Neutrophil (primary cell): ENCODE measurements at regions not wholly inside any gene's neighbourhood (a gene's known extent, or its start where the extent isn't known, plus 50 kb on each side); places are given as distances from the start of the nearest gene placed in this dataset.

ENCODE experiments used
- H3K27ac ChIP-seq: fragments of 200-600 bp; sonication (generic); 2 replicates; pipeline ENCODE4 v1.5.1; 2016; ENCODE audit warnings: mild to moderate bottlenecking, moderate library complexity
- H3K27me3 ChIP-seq: fragments of 200-600 bp; sonication (generic); 2 replicates; pipeline ENCODE4 v1.6.0; 2016; ENCODE audit warnings: mild to moderate bottlenecking
- H3K36me3 ChIP-seq: fragments of 200-600 bp; sonication (generic); 2 replicates; pipeline ENCODE4 v1.5.1; 2017
- H3K4me1 ChIP-seq, 2 experiments: fragments of 200-600 bp in 1 of 2; sonication (generic) in 1 of 2; 1 replicate in 1 of 2; 2 replicates in 1 of 2; pipeline versions ENCODE4 v1.5.1 to v1.6.1; 2013 to 2016; ENCODE audit warnings: low read depth in 1 of 2, low read length in 1 of 2, mild to moderate bottlenecking in 1 of 2, moderate library complexity in 1 of 2; ENCODE audit not compliant: control insufficient read depth in 1 of 2, insufficient read depth in 1 of 2
- H3K4me3 ChIP-seq, 2 experiments: fragments of 200-600 bp in 1 of 2; sonication (generic) in 1 of 2; 1 replicate in 1 of 2; 2 replicates in 1 of 2; pipeline ENCODE4 v1.5.1; 2013 to 2016; ENCODE audit warnings: low read depth in 1 of 2, low read length in 1 of 2, mild to moderate bottlenecking in 1 of 2, moderate library complexity in 1 of 2
- H3K9me3 ChIP-seq: fragments of 200-600 bp; sonication (generic); 2 replicates; pipeline ENCODE4 v1.5.1; 2016
- CTCF ChIP-seq: fragments of 200-600 bp; sonication (generic); IDR thresholded peaks from 2 replicates; pipeline ENCODE4 v1.5.1; 2016; ENCODE audit warnings: antibody characterized with exemption

- no peaks in the 10 kb centered on the region for H3K27me3 ChIP-seq
- H3K9me3 ChIP-seq: no peaks in the 10 kb centered on the region
- TF ChIP-seq CTCF: no peak
- no peak overlapping the region for H3K27ac ChIP-seq
- H3K4me1 ChIP-seq: no peaks in the 10 kb centered on the region
- no peaks in the 10 kb centered on the region for H3K36me3 ChIP-seq
- H3K4me3 ChIP-seq: no peak overlapping the region
Measured at GRCh38 chr18:44096016-44096415, 584.7 kb upstream of the SETBP1 start.

- Histone ChIP-seq H3K9me3 (no peaks in the 10 kb centered on the region), H3K27ac (no peak overlapping the region), H3K4me3 (no peak overlapping the region), H3K36me3 (no peaks in the 10 kb centered on the region), H3K4me1 (no peaks in the 10 kb centered on the region), H3K27me3 (no peaks in the 10 kb centered on the region)
- TF ChIP-seq CTCF: no peak
Measured at GRCh38 chr18:44098551-44099098, 582.1 kb upstream of the SETBP1 start.

DNA sequence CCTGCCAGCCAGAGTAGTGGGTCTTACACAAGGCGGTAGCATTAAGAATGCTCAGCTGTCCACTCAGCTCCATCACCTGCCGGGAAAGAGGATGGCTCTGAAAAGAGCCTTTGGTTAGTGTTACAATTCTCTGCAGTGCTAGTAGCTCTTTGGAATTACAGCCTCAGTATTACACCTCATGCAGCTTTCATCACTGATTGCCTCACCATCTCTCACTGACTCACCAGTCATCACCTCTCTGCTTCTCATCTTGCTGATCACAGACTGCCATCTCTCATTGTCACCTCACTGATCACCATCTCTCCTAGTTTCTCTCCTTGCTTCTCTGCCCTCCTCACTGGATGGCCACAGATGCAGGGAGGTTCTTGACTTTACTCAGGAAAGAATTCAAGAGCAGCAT lies 573.5 kb upstream of the SETBP1 start:
- Histone ChIP-seq H3K9me3 (no peaks in the 10 kb centered on the region), H3K27ac (no peak overlapping the region), H3K36me3 (no peaks in the 10 kb centered on the region), H3K27me3 (no peaks in the 10 kb centered on the region), H3K4me3 (no peak overlapping the region), H3K4me1 (no peaks in the 10 kb centered on the region)
- TF ChIP-seq CTCF: no peak

GRCh38 chr18:44111337-44111736 lies 569.4 kb upstream of the SETBP1 start:
- Histone ChIP-seq H3K9me3 (no peaks in the 10 kb centered on the region), H3K27ac (no peak overlapping the region), H3K4me3 (no peak overlapping the region), H3K36me3 (no peaks in the 10 kb centered on the region), H3K27me3 (no peaks in the 10 kb centered on the region), H3K4me1 (no peaks in the 10 kb centered on the region)
- no peak for TF ChIP-seq CTCF

DNA sequence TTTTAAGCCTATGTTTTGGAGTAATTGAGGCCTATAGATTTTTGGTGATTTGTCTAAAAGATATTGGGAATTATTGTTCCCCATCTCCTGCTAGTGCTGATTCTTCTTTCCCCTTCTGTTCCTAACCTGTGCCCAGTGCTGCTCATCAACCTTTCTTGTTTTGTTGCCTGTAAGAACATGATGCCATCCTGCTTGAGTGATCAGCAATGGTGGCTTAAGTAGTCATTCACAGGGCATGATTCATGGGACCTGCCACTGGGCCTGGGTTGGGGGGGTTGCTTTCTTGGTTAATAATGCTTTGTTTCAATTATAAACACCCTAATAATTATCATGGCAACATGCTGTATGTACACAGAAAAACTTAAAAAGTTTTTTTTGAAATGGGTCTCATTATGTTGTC lies 562.9 kb upstream of the SETBP1 start:
- no peak for TF ChIP-seq CTCF
- Histone ChIP-seq H3K9me3 (peaks cover 4% of the 10 kb centered on the region), H3K27me3 (no peaks in the 10 kb centered on the region), H3K36me3 (no peaks in the 10 kb centered on the region), H3K4me3 (no peak overlapping the region), H3K4me1 (no peaks in the 10 kb centered on the region), H3K27ac (no peak overlapping the region)

GRCh38 chr18:44119607-44120006 lies 561.1 kb upstream of the SETBP1 start:
- no peak overlapping the region for H3K4me3 ChIP-seq
- TF ChIP-seq CTCF: no peak
- H3K4me1 ChIP-seq: no peaks in the 10 kb centered on the region
- H3K27me3 ChIP-seq: no peaks in the 10 kb centered on the region
- H3K27ac ChIP-seq: no peak overlapping the region
- peaks cover 4% of the 10 kb centered on the region for H3K9me3 ChIP-seq
- H3K36me3 ChIP-seq: no peaks in the 10 kb centered on the region
